Caco-2 (cell line): ENCODE measurements at regions not wholly inside any gene's neighbourhood (a gene's known extent, or its start where the extent isn't known, plus 50 kb on each side); places are given as distances from the start of the nearest gene placed in this dataset.

ENCODE experiments used
- BruUV-seq: library from RNA; stranded (reverse); fragments of 400-500 nt; replicated peaks from 2 replicates; lab custom pipeline; 2021; lab: Mats Ljungman, UMichigan
- CTCF ChIA-PET: fragments of 300-600 bp; sonication (Branson Sonifier 250); formaldehyde crosslinking; loops from one replicate; lab custom pipeline; 2022; ENCODE audit warnings: antibody characterized with exemption; lab: Charles Lee
- POLR2A ChIA-PET: fragments of 300-600 bp; sonication (Branson Sonifier 250); formaldehyde crosslinking; loops from one replicate; lab custom pipeline; 2022; ENCODE audit warnings: antibody characterized with exemption; lab: Charles Lee
- DNase-seq, 2 experiments: peaks; one replicate each; pipeline versions ENCODE4 v3.0.0 to v3.0.0-alpha.2; 2020 to 2022
- H3K27me3 ChIP-seq: replicated peaks from 2 replicates; pipeline ENCODE4 v1.6.0; 2011; ENCODE audit warnings: low read length; ENCODE audit not compliant: control insufficient read depth, insufficient read depth
- H3K36me3 ChIP-seq: 2 replicates; pipeline ENCODE4 v1.5.1; 2011; ENCODE audit warnings: low read length; ENCODE audit not compliant: control insufficient read depth, insufficient read depth
- H3K4me1 ChIP-seq: fragments of 250-450 bp; sonication (Bioruptor Pico); 2 replicates; pipeline ENCODE4 v1.5.1; 2020; ENCODE audit warnings: mild to moderate bottlenecking
- H3K4me3 ChIP-seq: 2 replicates; pipeline ENCODE4 v1.5.1; 2011; ENCODE audit warnings: low read depth, mild to moderate bottlenecking, control low read depth, low read length
- H3K9me3 ChIP-seq: fragments of 250-450 bp; sonication (Bioruptor Pico); 2 replicates; pipeline ENCODE4 v1.5.1; 2020; ENCODE audit warnings: mild to moderate bottlenecking, moderate library complexity
- H3K27ac Mint-ChIP-seq: one replicate; pipeline ENCODE4 v1.8.0; 2022; ENCODE audit warnings: mixed read lengths; ENCODE audit not compliant: unreplicated experiment
- H3K27me3 Mint-ChIP-seq: one replicate; pipeline ENCODE4 v1.8.0; 2022; ENCODE audit warnings: mixed read lengths; ENCODE audit not compliant: insufficient read depth, unreplicated experiment
- H3K36me3 Mint-ChIP-seq: one replicate; pipeline ENCODE4 v1.8.0; 2022; ENCODE audit warnings: mild to moderate bottlenecking, mixed read lengths; ENCODE audit not compliant: insufficient read depth, unreplicated experiment
- H3K4me1 Mint-ChIP-seq: one replicate; pipeline ENCODE4 v1.8.0; 2022; ENCODE audit warnings: low read depth, mixed read lengths; ENCODE audit not compliant: unreplicated experiment
- H3K4me3 Mint-ChIP-seq: one replicate; pipeline ENCODE4 v1.8.0; 2022; ENCODE audit warnings: mild to moderate bottlenecking, moderate library complexity, mixed read lengths; ENCODE audit not compliant: unreplicated experiment
- H3K9me3 Mint-ChIP-seq: one replicate; pipeline ENCODE4 v1.8.0; 2022; ENCODE audit warnings: mixed read lengths; ENCODE audit not compliant: unreplicated experiment
- CTCF ChIP-seq, 2 experiments: fragments of 200-600 bp in 1 of 2; IDR thresholded peaks; 1 replicate in 1 of 2; 2 replicates in 1 of 2; pipeline versions ENCODE4 v1.5.1 to v1.8.0; 2011 to 2022; ENCODE audit warnings: antibody characterized with exemption in 1 of 2, control low read depth in 1 of 2, inconsistent platforms in 1 of 2, low read depth in 1 of 2, low read length in 1 of 2, mild to moderate bottlenecking in 1 of 2, moderate library complexity in 1 of 2; ENCODE audit not compliant: insufficient read depth in 1 of 2, severe bottlenecking in 1 of 2, unreplicated experiment in 1 of 2
- intact Hi-C: fragments of 100-400 bp; cut with micrococcal nuclease; formaldehyde crosslinking; loops from one replicate; pipeline ENCODE4 v1.10.0; 2022; ENCODE audit not compliant: unreplicated experiment

DNA sequence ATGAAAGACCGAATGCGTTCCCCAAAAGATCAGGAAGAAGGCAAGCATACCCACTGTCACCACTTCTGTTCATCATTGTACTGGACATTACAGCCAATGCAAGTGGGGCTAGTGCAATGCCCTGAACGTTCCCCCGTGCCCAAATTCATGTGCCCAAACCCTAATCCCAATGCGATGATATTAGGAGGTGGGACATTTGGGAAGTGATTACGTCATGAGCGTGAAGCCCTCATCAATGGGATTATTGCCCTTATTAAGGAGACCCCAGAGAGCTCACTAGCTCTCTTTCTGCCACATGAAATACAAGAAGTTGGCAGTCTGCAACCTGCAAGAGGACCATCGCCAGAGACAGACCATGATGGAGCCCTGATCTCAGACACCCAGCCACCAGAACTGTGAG is 511.4 kb upstream of the TPK1 start:
- Histone ChIP-seq H3K9me3 (no peaks in the 10 kb centered on the region), H3K36me3 (no peaks in the 10 kb centered on the region), H3K4me1 (no peaks in the 10 kb centered on the region), H3K27me3 (no peaks in the 10 kb centered on the region), H3K4me3 (no peak overlapping the region)
- H3K27ac Mint-ChIP-seq, result no peak overlapping the region
- ChIA-PET CTCF (no interaction called here), POLR2A (no interaction called here)
- H3K27me3 Mint-ChIP-seq, result no peaks in the 10 kb centered on the region
- no peak for DNase-seq
- intact Hi-C loops, result no loop called here
- H3K4me1 Mint-ChIP-seq, result no peaks in the 10 kb centered on the region
- no peak for TF ChIP-seq CTCF (IDR thresholded peaks at IDR 0.05; ENCODE audit: insufficient read depth in 1 of 2, low read depth in 1 of 2, low read length in 1 of 2, severe bottlenecking in 1 of 2, unreplicated experiment in 1 of 2)
- H3K4me3 Mint-ChIP-seq, result no peak overlapping the region
- no peaks in the 10 kb centered on the region for H3K36me3 Mint-ChIP-seq
- H3K9me3 Mint-ChIP-seq, result peaks cover 9% of the 10 kb centered on the region
- no TSS peak for BruUV-seq

- intact Hi-C loops, result loop anchor here (10.0 kb wide), 1 partner anchor 165 kb away; no protein-coding TSS in a partner anchor
- Mint-ChIP-seq H3K4me1 (no peaks in the 10 kb centered on the region), H3K27ac (no peak overlapping the region), H3K27me3 (no peaks in the 10 kb centered on the region), H3K4me3 (no peak overlapping the region), H3K9me3 (no peaks in the 10 kb centered on the region), H3K36me3 (no peaks in the 10 kb centered on the region)
- no TSS peak for BruUV-seq
- no peaks in the 10 kb centered on the region for H3K27me3 ChIP-seq
- H3K36me3 ChIP-seq, result no peaks in the 10 kb centered on the region
- ChIA-PET CTCF (no interaction called here), POLR2A (no interaction called here)
- DNase-seq, result no peak
- H3K4me3 ChIP-seq, result no peak overlapping the region
- H3K4me1 ChIP-seq, result no peaks in the 10 kb centered on the region
- H3K9me3 ChIP-seq, result no peaks in the 10 kb centered on the region
- no peak for TF ChIP-seq CTCF (IDR thresholded peaks at IDR 0.05; ENCODE audit: insufficient read depth in 1 of 2, low read depth in 1 of 2, low read length in 1 of 2, severe bottlenecking in 1 of 2, unreplicated experiment in 1 of 2)
Observed at GRCh38 chr7:145339319-145339718, 503.5 kb upstream of the TPK1 start.

- DNase-seq, result no peak
- Histone ChIP-seq H3K4me3 (no peak overlapping the region), H3K4me1 (no peaks in the 10 kb centered on the region), H3K9me3 (no peaks in the 10 kb centered on the region), H3K27me3 (no peaks in the 10 kb centered on the region), H3K36me3 (no peaks in the 10 kb centered on the region)
- ChIA-PET POLR2A (no interaction called here), CTCF (no interaction called here)
- H3K27me3 Mint-ChIP-seq, result no peaks in the 10 kb centered on the region
- intact Hi-C loops, result loop anchor here (1.0 to 10.0 kb wide), 3 partner anchors 157 to 476 kb away; no protein-coding TSS in a partner anchor
- H3K36me3 Mint-ChIP-seq, result no peaks in the 10 kb centered on the region
- no peaks in the 10 kb centered on the region for H3K4me1 Mint-ChIP-seq
- no peak overlapping the region for H3K27ac Mint-ChIP-seq
- H3K4me3 Mint-ChIP-seq, result no peak overlapping the region
- TF ChIP-seq CTCF (IDR thresholded peaks at IDR 0.05; ENCODE audit: insufficient read depth in 1 of 2, low read depth in 1 of 2, low read length in 1 of 2, severe bottlenecking in 1 of 2, unreplicated experiment in 1 of 2), result no peak
- BruUV-seq, result no TSS peak
- H3K9me3 Mint-ChIP-seq, result no peaks in the 10 kb centered on the region
Observed at GRCh38 chr7:145331522-145331921, 495.7 kb upstream of the TPK1 start.
